ENCODE measurements at regions not wholly inside any gene's neighbourhood (a gene's known extent, or its start where the extent isn't known, plus 50 kb on each side); places are given as distances from the start of the nearest gene placed in this dataset.

DNA sequence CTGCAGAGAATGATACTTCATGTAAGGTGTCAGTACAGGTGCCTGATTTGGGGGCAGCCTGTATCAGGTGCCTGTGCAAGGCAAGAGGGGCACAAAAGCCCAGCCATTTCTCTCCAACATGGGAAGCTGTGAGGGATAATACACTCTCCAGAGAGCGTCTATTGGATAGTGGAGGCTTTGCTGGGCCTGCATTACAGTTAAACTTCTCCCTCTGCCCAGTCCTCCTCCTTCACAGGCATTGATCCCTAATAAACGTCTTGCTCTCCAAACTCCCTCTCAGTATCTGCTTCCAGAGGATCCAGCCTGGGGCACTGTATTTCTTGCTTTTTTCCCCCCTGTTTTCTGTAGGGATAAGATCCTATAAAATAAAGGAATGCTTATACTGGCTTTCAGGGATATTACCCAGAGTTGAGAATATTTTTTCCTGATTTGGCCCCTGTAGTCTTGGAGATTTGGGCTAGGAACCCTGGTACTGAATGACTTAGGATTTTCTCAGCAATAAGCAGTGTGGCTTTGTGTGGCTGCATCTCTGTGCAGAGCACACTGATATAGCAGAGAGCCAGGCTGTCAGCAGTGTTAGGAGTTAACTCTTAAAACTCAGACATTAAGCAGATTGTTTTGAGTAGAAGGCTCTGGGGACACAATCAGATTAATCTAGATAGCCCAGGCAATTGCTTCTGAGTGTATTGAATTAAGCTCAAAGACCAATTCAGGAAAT is 330.6 kb downstream of the CYRIA start:
- no peak for TF ChIP-seq TARDBP (IDR thresholded peaks at IDR 0.05)
- no peak for TF ChIP-seq LEF1 (IDR thresholded peaks at IDR 0.05; ENCODE audit: borderline replicate concordance)
- TF ChIP-seq NFRKB (IDR thresholded peaks at IDR 0.05): no peak
- no peak for TF ChIP-seq FOXM1 (IDR thresholded peaks at IDR 0.05; ENCODE audit: borderline replicate concordance)
- no peak for TF ChIP-seq SUZ12 (IDR thresholded peaks at IDR 0.05)
- no peak for TF ChIP-seq SP1 (IDR thresholded peaks at IDR 0.05)
- TF ChIP-seq, protein P1, sequence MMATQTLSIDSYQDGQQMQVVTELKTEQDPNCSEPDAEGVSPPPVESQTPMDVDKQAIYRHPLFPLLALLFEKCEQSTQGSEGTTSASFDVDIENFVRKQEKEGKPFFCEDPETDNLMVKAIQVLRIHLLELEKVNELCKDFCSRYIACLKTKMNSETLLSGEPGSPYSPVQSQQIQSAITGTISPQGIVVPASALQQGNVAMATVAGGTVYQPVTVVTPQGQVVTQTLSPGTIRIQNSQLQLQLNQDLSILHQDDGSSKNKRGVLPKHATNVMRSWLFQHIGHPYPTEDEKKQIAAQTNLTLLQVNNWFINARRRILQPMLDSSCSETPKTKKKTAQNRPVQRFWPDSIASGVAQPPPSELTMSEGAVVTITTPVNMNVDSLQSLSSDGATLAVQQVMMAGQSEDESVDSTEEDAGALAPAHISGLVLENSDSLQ (IDR thresholded peaks at IDR 0.05): no peak
- no peak for TF ChIP-seq CTBP1 (IDR thresholded peaks at IDR 0.05; ENCODE audit: borderline replicate concordance)
- no peak for TF ChIP-seq FOXA1 (IDR thresholded peaks at IDR 0.05)
